ENCODE measurements at regions not wholly inside any gene's neighbourhood (a gene's known extent, or its start where the extent isn't known, plus 50 kb on each side); places are given as distances from the start of the nearest gene placed in this dataset.
"Not testable (repeated sequence)": the region's sequence is repeated elsewhere in the genome, so short reads cannot be mapped to it uniquely, and the experiment has no call there.

GRCh38 chr13:66076417-66076816, 1153.7 kb downstream of the PCDH9 start:
- DNase-seq, result no peak
- no peaks in the 10 kb centered on the region for H3K27me3 ChIP-seq
- no peaks in the 10 kb centered on the region for H3K36me3 ChIP-seq
- TF ChIP-seq CTCF (IDR thresholded peaks at IDR 0.05; ENCODE audit: low read depth, low read length), result no peak
- H3K9me3 ChIP-seq, result no peaks in the 10 kb centered on the region
- peaks cover 3% of the 10 kb centered on the region; the same call in 1 of the 2 replicates for H3K4me1 ChIP-seq
- no peak overlapping the region for H3K4me3 ChIP-seq (ENCODE audit: low read depth, low read length)

GRCh38 chr13:66074018-66074615, 1156.0 kb downstream of the PCDH9 start:
- Histone ChIP-seq H3K4me1 (peaks cover 3% of the 10 kb centered on the region; the same call in 1 of the 2 replicates), H3K36me3 (no peaks in the 10 kb centered on the region), H3K27me3 (no peaks in the 10 kb centered on the region), H3K9me3 (no peaks in the 10 kb centered on the region), H3K4me3 (ENCODE audit: low read depth, low read length) (no peak overlapping the region)
- no peak for TF ChIP-seq CTCF (IDR thresholded peaks at IDR 0.05; ENCODE audit: low read depth, low read length)
- DNase-seq, result no peak

GRCh38 chr13:66072097-66072496, 1158.0 kb downstream of the PCDH9 start:
- H3K4me3 ChIP-seq (ENCODE audit: low read depth, low read length); H3K27me3 ChIP-seq; H3K36me3 ChIP-seq; DNase-seq; H3K4me1 ChIP-seq; H3K9me3 ChIP-seq: not testable (repeated sequence)

- H3K27me3 ChIP-seq, result no peaks in the 10 kb centered on the region
- H3K36me3 ChIP-seq, result no peaks in the 10 kb centered on the region
- DNase-seq, result no peak
- no peaks in the 10 kb centered on the region for H3K4me1 ChIP-seq
- TF ChIP-seq CTCF (IDR thresholded peaks at IDR 0.05; ENCODE audit: low read depth, low read length), result no peak
- no peak overlapping the region for H3K4me3 ChIP-seq (ENCODE audit: low read depth, low read length)
- no peaks in the 10 kb centered on the region for H3K9me3 ChIP-seq
These were observed 1158.5 kb downstream of the PCDH9 start for GRCh38 chr13:66071608-66072007.

- DNase-seq, result no peak
- H3K4me1 ChIP-seq, result no peaks in the 10 kb centered on the region
- H3K4me3 ChIP-seq (ENCODE audit: low read depth, low read length), result no peak overlapping the region
- H3K36me3 ChIP-seq, result no peaks in the 10 kb centered on the region
- no peaks in the 10 kb centered on the region for H3K9me3 ChIP-seq
- TF ChIP-seq CTCF (IDR thresholded peaks at IDR 0.05; ENCODE audit: low read depth, low read length), result no peak
- H3K27me3 ChIP-seq, result no peaks in the 10 kb centered on the region
These were observed 1159.1 kb downstream of the PCDH9 start for GRCh38 chr13:66071029-66071428.

- no peaks in the 10 kb centered on the region for H3K36me3 ChIP-seq
- no peak for DNase-seq
- no peak for TF ChIP-seq CTCF (IDR thresholded peaks at IDR 0.05; ENCODE audit: low read depth, low read length)
These were observed 1160.6 kb downstream of the PCDH9 start for GRCh38 chr13:66069570-66069969.

GRCh38 chr13:66068683-66069082, 1161.5 kb downstream of the PCDH9 start:
- no peak for TF ChIP-seq CTCF (IDR thresholded peaks at IDR 0.05; ENCODE audit: low read depth, low read length)
- Histone ChIP-seq H3K4me1 (no peaks in the 10 kb centered on the region), H3K9me3 (no peaks in the 10 kb centered on the region), H3K36me3 (no peaks in the 10 kb centered on the region), H3K27me3 (no peaks in the 10 kb centered on the region), H3K4me3 (ENCODE audit: low read depth, low read length) (no peak overlapping the region)
- DNase-seq, result no peak

More at GRCh38 chr13:66069570-66069969, 1160.6 kb downstream of the PCDH9 start:
- no peaks in the 10 kb centered on the region for H3K27me3 ChIP-seq
- no peaks in the 10 kb centered on the region for H3K4me1 ChIP-seq
- H3K9me3 ChIP-seq, result no peaks in the 10 kb centered on the region
- H3K4me3 ChIP-seq (ENCODE audit: low read depth, low read length), result no peak overlapping the region

Measured in BE2C (cell line).